IMR-90 (cell line): ENCODE measurements at regions not wholly inside any gene's neighbourhood (a gene's known extent, or its start where the extent isn't known, plus 50 kb on each side); places are given as distances from the start of the nearest gene placed in this dataset.

ENCODE experiments used
- ATAC-seq: fragments of 200-7000 bp; cut with Tn5 transposase; 2 replicates; pipeline ENCODE4 v1.9.1; 2020; ENCODE audit warnings: low read depth, mild to moderate bottlenecking, moderate library complexity
- BruUV-seq: library from RNA; stranded (reverse); fragments of 400-500 nt; replicated peaks from 2 replicates; lab custom pipeline; 2021; lab: Mats Ljungman, UMichigan
- CTCF ChIA-PET: fragments of 300-600 bp; formaldehyde crosslinking; extraction: SDS; loops from one replicate; lab custom pipeline; 2021; ENCODE audit warnings: antibody characterized with exemption; lab: Yijun Ruan, JAX
- POLR2A ChIA-PET: fragments of 300-600 bp; sonication (Branson Sonifier 250); formaldehyde crosslinking; loops from one replicate; lab custom pipeline; 2022; ENCODE audit warnings: antibody characterized with exemption; ENCODE audit not compliant: unreplicated experiment; lab: Charles Lee
- DNase-seq: peaks from one replicate; pipeline ENCODE4 v3.0.0; 2013
- H2AFZ ChIP-seq: replicated peaks from 2 replicates; pipeline ENCODE3; 2013; ENCODE audit warnings: low read length, mild to moderate bottlenecking; ENCODE audit not compliant: poor library complexity
- H2AK5ac ChIP-seq: 2 replicates; pipeline ENCODE4 v1.6.1; 2013; ENCODE audit warnings: low read depth, low read length, inconsistent platforms
- H2AK9ac ChIP-seq: replicated peaks from 2 replicates; pipeline ENCODE3; 2013; ENCODE audit warnings: mild to moderate bottlenecking, low read depth, low read length, moderate library complexity; ENCODE audit not compliant: poor library complexity
- H2BK120ac ChIP-seq: 2 replicates; pipeline ENCODE4 v1.6.1; 2013; ENCODE audit warnings: low read depth, low read length, inconsistent platforms
- H2BK15ac ChIP-seq: 3 replicates; pipeline ENCODE4 v1.6.1; 2013; ENCODE audit warnings: low read depth, low read length, inconsistent platforms
- H2BK20ac ChIP-seq: 2 replicates; pipeline ENCODE4 v1.6.1; 2013; ENCODE audit warnings: low read depth, mild to moderate bottlenecking, inconsistent platforms, low read length, moderate library complexity
- H2BK5ac ChIP-seq: 2 replicates; pipeline ENCODE4 v1.6.1; 2013; ENCODE audit warnings: mild to moderate bottlenecking, low read depth, low read length, inconsistent platforms; ENCODE audit not compliant: poor library complexity, severe bottlenecking
- H3K14ac ChIP-seq: replicated peaks from 2 replicates; pipeline ENCODE4 v1.6.1; 2013; ENCODE audit warnings: low read depth, low read length, inconsistent platforms
- H3K18ac ChIP-seq: 2 replicates; pipeline ENCODE4 v1.6.1; 2013; ENCODE audit warnings: low read depth, low read length, control low read depth
- H3K23ac ChIP-seq: 2 replicates; pipeline ENCODE4 v1.6.1; 2013; ENCODE audit warnings: low read depth, low read length, inconsistent platforms
- H3K27ac ChIP-seq: 2 replicates; pipeline ENCODE4 v1.5.1; 2013; ENCODE audit warnings: mild to moderate bottlenecking, control low read depth, low read length; ENCODE audit not compliant: insufficient read depth
- H3K27me3 ChIP-seq: 2 replicates; pipeline ENCODE4 v1.6.1; 2013; ENCODE audit warnings: low read length; ENCODE audit not compliant: control insufficient read depth, insufficient read depth
- H3K36me3 ChIP-seq: 2 replicates; pipeline ENCODE4 v1.6.1; 2013; ENCODE audit warnings: low read length, mixed read lengths; ENCODE audit not compliant: control insufficient read depth, insufficient read depth
- H3K4ac ChIP-seq: 2 replicates; pipeline ENCODE4 v1.6.1; 2013; ENCODE audit warnings: low read depth, low read length, inconsistent platforms
- H3K4me1 ChIP-seq: 2 replicates; pipeline ENCODE4 v1.6.1; 2013; ENCODE audit warnings: low read length, mixed read lengths; ENCODE audit not compliant: control insufficient read depth, insufficient read depth
- H3K4me2 ChIP-seq: 2 replicates; pipeline ENCODE4 v1.6.1; 2013; ENCODE audit warnings: low read depth, mild to moderate bottlenecking, control low read depth, low read length, moderate library complexity
- H3K4me3 ChIP-seq: 2 replicates; pipeline ENCODE4 v1.5.1; 2013; ENCODE audit warnings: low read depth, mild to moderate bottlenecking, control low read depth, low read length, moderate library complexity; ENCODE audit not compliant: insufficient read depth
- H3K56ac ChIP-seq: 2 replicates; pipeline ENCODE4 v1.6.1; 2013; ENCODE audit warnings: low read length, inconsistent platforms; ENCODE audit not compliant: insufficient read depth; ENCODE audit errors: extremely low read depth
- H3K79me1 ChIP-seq, 2 experiments: 2 replicates each; pipeline ENCODE4 v1.6.1; 2013; ENCODE audit warnings: low read length in 2 of 2, inconsistent platforms in 1 of 2, low read depth in 1 of 2
- H3K9ac ChIP-seq: 2 replicates; pipeline ENCODE4 v1.6.1; 2013; ENCODE audit warnings: low read depth, low read length, control low read depth
- H3K9me1 ChIP-seq: 2 replicates; pipeline ENCODE4 v1.6.1; 2013; ENCODE audit warnings: low read length, inconsistent platforms; ENCODE audit not compliant: insufficient read depth
- H3K9me3 ChIP-seq: 2 replicates; pipeline ENCODE4 v1.6.1; 2013; ENCODE audit warnings: low read length; ENCODE audit not compliant: control insufficient read depth, insufficient read depth
- H4K20me1 ChIP-seq: 2 replicates; pipeline ENCODE4 v1.6.1; 2013; ENCODE audit warnings: low read length, inconsistent platforms; ENCODE audit not compliant: insufficient read depth
- H4K5ac ChIP-seq: 2 replicates; pipeline ENCODE4 v1.6.1; 2013; ENCODE audit warnings: mild to moderate bottlenecking, low read depth, low read length, control low read depth
- H4K8ac ChIP-seq, 2 experiments: 2 replicates each; pipeline ENCODE4 v1.6.1; 2013; ENCODE audit warnings: low read depth in 2 of 2, low read length in 2 of 2, control low read depth in 1 of 2, inconsistent platforms in 1 of 2
- H4K91ac ChIP-seq: 2 replicates; pipeline ENCODE4 v1.6.1; 2013; ENCODE audit warnings: low read depth, low read length, inconsistent platforms; ENCODE audit not compliant: insufficient read depth
- BHLHE40 ChIP-seq: fragments of 150-350 bp; IDR thresholded peaks from 2 replicates; pipeline ENCODE4 v1.6.1; 2016; ENCODE audit warnings: mild to moderate bottlenecking, low read depth, low read length
- CEBPB ChIP-seq: IDR thresholded peaks from 2 replicates; pipeline ENCODE4 v1.6.1; 2012; ENCODE audit warnings: low read depth, low read length, improper control_type of control experiment
- ELK1 ChIP-seq: fragments of 150-350 bp; IDR thresholded peaks from 2 replicates; pipeline ENCODE4 v1.6.1; 2016; ENCODE audit warnings: low read depth, mild to moderate bottlenecking, low read length, moderate library complexity, borderline replicate concordance
- FOS ChIP-seq: fragments of 150-350 bp; IDR thresholded peaks from 2 replicates; pipeline ENCODE4 v1.6.1; 2016; ENCODE audit warnings: low read depth, low read length
- MAFK ChIP-seq: IDR thresholded peaks from 2 replicates; pipeline ENCODE4 v1.6.1; 2012; ENCODE audit warnings: low read depth, low read length, improper control_type of control experiment
- POLR2A ChIP-seq: IDR thresholded peaks from 2 replicates; pipeline ENCODE4 v1.6.1; 2012; ENCODE audit warnings: mild to moderate bottlenecking, low read depth, low read length
- RAD21 ChIP-seq: IDR thresholded peaks from 2 replicates; pipeline ENCODE4 v1.6.1; 2012; ENCODE audit warnings: low read length, improper control_type of control experiment
- RCOR1 ChIP-seq: IDR thresholded peaks from 2 replicates; pipeline ENCODE4 v1.6.1; 2012; ENCODE audit warnings: mild to moderate bottlenecking, low read length, improper control_type of control experiment; ENCODE audit not compliant: insufficient replicate concordance
- RFX5 ChIP-seq: IDR thresholded peaks from 2 replicates; pipeline ENCODE4 v1.8.0; 2012; ENCODE audit warnings: low read depth, mild to moderate bottlenecking, low read length, moderate library complexity
- SMC3 ChIP-seq: fragments of 150-350 bp; IDR thresholded peaks from 2 replicates; pipeline ENCODE4 v1.6.1; 2016; ENCODE audit warnings: low read depth, mild to moderate bottlenecking, antibody characterized with exemption, low read length, moderate library complexity
- WGBS, 2 experiments: methylation state at CpG; one replicate each; pipeline versions ENCODE4 v1.1.5 to v1.1.7; 2013; ENCODE audit warnings: missing lambda C conversion rate in 2 of 2; ENCODE audit not compliant: insufficient read length in 1 of 2; ENCODE audit errors: extremely low coverage in 2 of 2; 5-methylcytosine and 5-hydroxymethylcytosine counted together
- dilution Hi-C: fragments of 300-500 bp; cut with HindIII; formaldehyde crosslinking; loops from one replicate; pipeline ENCODE4 v1.14.3; 2018; ENCODE audit warnings: low sequenced_read_pairs; ENCODE audit not compliant: unreplicated experiment
- in situ Hi-C: fragments of 300-500 bp; cut with MboI; formaldehyde crosslinking; loops from 3 replicates; pipeline ENCODE4 v1.14.3; 2019; ENCODE audit warnings: low sequenced_read_pairs, inconsistent platforms, mixed read lengths
- intact Hi-C: fragments of 100-400 bp; cut with micrococcal nuclease; formaldehyde crosslinking; loops from 2 replicates; pipeline ENCODE4 v1.10.0; 2022

- Histone ChIP-seq H3K4me1 (no peaks in the 10 kb centered on the region), H3K4me3 (no peak overlapping the region), H2AK9ac (no peak overlapping the region), H2BK20ac (no peak overlapping the region), H3K27ac (no peak overlapping the region), H4K8ac (no peak overlapping the region), H3K4ac (no peak overlapping the region), H3K18ac (no peak overlapping the region), H3K27me3 (no peaks in the 10 kb centered on the region), H4K91ac (no peak overlapping the region), H2AK5ac (no peak overlapping the region), H3K23ac (no peak overlapping the region), H2AFZ (no peak overlapping the region), H2BK15ac (no peak overlapping the region), H2BK120ac (no peak overlapping the region), H3K9me1 (no peaks in the 10 kb centered on the region), H3K9ac (no peak overlapping the region), H4K5ac (no peak overlapping the region), H3K36me3 (no peaks in the 10 kb centered on the region), H3K14ac (no peak overlapping the region), H3K4me2 (no peak overlapping the region), H3K79me1 (no peaks in the 10 kb centered on the region), H2BK5ac (no peak overlapping the region), H3K56ac (no peak overlapping the region), H4K20me1 (no peaks in the 10 kb centered on the region), H3K9me3 (no peaks in the 10 kb centered on the region)
- no peak for DNase-seq
- ATAC-seq, result no peak
- in situ Hi-C loops, result no loop called here
- ChIA-PET CTCF (no interaction called here), POLR2A (no interaction called here)
- no CpG with 5 or more reads among the region's 5 CpGs for WGBS, 2 experiments
- intact Hi-C loops, result no loop called here
- TF ChIP-seq MAFK (no peak), POLR2A (no peak), SMC3 (no peak), RAD21 (no peak), BHLHE40 (no peak), RFX5 (no peak), ELK1 (no peak), RCOR1 (no peak), CEBPB (no peak), FOS (no peak)
- dilution Hi-C loops, result no loop called here
- BruUV-seq, result no TSS peak
Observed at GRCh38 chr4:134343656-134344055, 142.1 kb upstream of the PABPC4L start.
